ENCODE measurements at regions not wholly inside any gene's neighbourhood (a gene's known extent, or its start where the extent isn't known, plus 50 kb on each side); places are given as distances from the start of the nearest gene placed in this dataset.

- TF ChIP-seq POLR2AphosphoS5 (IDR thresholded peaks at IDR 0.05) (no peak), CTCF (IDR thresholded peaks at IDR 0.05) (no peak), POLR2A (IDR thresholded peaks at IDR 0.05) (no peak)
These were observed 1491.2 kb upstream of the CDH8 start for GRCh38 chr16:63527404-63527803.

All from prostate gland (tissue), 2 donors.